HG03565 (cell line): ENCODE measurements at regions not wholly inside any gene's neighbourhood (a gene's known extent, or its start where the extent isn't known, plus 50 kb on each side); places are given as distances from the start of the nearest gene placed in this dataset.
A peak's percentile ranks its signal among the peaks of the same experiment; 100 is the strongest.
"Not testable (repeated sequence)": the region's sequence is repeated elsewhere in the genome, so short reads cannot be mapped to it uniquely, and the experiment has no call there.

ENCODE experiments used
- ATAC-seq: cut with Tn5 transposase; IDR thresholded peaks from one replicate; pipeline ENCODE4 v1.9.1; 2021; ENCODE audit warnings: mild to moderate bottlenecking, moderate library complexity; ENCODE audit not compliant: unreplicated experiment

- ATAC-seq = peak; percentile 32
These were observed 50.8 kb upstream of the CPOX start for GRCh38 chr3:98644168-98644567.

DNA sequence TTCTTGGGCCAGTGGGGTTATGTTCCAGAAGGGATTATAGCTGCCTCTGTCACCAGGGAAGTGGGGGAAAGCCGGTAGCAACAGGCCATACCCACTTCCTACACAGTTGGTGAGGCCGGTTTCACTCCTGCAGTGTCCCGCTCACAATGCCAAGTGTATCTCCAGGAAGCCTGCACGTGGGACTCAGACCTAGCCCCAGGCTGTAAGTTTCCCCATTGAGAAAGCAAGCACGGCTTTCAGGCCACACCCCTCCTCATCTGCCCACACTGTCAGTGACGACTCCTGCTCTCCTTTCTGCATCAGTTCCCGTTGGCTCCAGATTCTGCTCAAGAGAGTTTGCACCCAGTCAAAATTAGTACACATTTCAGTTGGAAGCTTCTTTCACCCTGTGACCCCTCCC, 51.6 kb upstream of the CPOX start:
- ATAC-seq = peak; percentile 52

DNA sequence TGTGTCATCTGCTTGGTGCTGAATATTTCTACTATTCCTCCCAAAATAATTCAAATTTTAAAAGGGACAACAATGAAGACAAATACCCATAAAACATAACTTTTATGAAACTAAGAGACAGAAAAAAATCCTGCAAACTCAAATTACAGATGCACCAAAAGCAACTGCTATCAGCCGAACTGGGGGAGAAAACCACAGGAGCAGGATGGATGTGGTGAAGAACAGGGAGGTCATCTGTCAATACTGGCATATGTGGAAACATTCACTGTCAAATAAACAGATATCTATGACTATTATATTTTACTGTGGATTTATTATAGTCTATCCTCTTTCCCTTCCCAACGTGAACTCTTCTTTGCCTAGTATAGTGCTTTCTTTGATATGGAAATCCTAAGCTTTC, 53.3 kb upstream of the CPOX start:
- no peak for ATAC-seq

DNA sequence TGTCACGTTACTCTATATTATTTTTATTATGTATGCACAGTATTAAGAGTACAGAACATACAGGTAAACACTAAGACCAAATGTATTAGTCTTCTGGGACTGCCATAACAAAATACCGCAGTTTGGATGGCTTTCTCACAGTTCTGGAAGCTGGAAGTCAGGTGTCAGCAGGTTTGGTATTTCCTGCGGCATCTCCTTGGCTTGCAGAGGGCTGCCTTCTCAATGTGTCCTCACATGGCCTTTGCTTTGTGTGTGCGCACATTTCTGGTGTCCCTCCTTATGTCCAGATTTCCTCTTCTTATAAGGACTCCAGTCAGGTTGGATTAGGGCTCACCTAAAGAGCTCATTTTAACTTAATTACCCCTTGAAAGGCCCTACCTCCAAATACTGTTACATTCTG, 53.8 kb upstream of the CPOX start:
- ATAC-seq = no peak

DNA sequence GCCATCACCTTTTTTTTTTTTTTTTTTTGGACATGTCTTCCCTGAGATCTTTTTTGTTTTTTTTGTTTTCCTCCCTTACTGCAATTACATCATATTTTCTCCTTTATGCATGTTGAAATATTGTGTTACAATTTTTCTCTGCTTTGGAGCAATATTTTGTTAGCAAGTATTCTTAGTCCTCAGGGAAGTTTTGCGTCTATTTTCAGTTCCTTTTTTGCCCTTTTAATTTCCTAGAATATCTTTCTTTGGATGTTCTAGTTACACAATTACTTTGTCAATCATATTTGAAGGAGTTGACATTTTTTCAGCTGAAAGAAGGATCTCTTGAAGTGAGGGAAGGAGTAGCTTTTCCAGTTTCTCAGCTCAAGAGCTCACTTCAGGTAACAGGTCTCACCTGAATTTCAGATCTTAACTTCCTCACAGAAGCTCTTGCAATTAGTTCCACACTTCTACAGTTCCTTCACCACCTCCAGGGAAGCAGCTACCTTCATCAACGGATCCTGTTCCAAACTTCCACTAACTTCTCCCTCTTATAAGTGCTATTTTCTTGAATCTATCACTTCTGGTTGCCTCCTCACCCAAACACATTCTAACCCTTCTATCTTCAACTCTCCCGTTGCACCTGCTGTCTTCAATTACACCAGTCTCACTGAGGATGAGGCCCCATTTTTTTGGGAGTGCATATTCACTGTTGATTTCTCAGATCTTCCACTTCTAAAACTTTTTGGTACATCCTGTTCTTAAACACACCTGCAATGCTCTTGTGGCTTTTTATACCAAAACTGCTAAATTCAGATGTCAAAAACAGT, 57.8 kb upstream of the CPOX start:
- no peak for ATAC-seq

DNA sequence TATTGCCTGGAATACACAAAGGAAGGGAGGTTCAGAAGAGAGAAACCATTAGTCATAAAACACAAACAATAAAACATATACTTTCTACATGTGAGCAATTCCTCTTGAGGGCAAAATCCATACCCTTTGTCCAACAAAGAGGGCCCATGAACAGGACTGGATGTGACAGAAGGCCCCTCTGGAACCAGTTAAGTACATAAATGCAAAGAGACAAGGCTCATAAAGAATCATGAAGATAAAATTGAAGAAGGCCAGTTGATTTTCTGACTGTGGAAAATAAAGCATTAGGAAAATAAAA, 58.3 kb upstream of the CPOX start:
- ATAC-seq = no peak

DNA sequence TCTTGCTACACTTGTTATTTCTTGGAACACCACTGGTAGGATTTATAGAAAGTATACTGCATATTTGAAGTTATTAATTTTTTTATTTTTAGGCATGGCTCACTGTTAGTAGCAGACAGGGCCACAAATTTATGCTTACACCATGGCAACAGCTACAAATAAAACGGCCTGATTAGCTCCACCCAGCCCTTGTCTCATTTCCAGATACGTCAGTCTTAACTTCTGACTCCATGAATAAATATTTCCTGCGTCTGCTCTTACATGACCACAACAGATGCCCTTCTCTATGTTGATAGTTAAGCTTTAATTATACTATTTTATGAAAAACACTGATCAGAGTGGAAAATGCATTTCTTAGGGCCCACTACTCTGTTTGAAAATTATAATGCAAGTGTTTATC, 62.3 kb upstream of the CPOX start:
- ATAC-seq = no peak

DNA sequence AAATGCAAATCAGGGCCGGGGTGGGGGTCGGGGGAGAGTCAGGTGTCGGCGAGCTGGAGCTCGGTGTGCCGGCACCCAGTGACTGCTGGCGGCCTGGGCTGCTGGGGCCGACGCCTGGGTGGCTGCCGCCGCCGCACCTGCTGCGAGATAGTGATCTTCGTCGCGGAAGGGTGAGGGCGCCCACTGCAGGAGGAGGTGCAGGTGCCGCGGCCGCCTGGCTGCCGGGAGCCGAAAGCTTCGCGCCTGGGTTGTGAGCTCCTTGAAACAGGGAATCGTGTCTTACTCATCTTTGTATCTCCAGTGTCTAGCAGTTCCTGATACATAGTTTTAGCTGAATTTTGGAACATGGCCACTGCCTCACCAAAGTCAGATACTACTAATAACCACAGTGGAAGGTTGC, 64.0 kb upstream of the CPOX start:
- peak; percentile 87 for ATAC-seq

GRCh38 chr3:98662699-98663098, 69.3 kb upstream of the CPOX start:
- ATAC-seq = no peak

DNA sequence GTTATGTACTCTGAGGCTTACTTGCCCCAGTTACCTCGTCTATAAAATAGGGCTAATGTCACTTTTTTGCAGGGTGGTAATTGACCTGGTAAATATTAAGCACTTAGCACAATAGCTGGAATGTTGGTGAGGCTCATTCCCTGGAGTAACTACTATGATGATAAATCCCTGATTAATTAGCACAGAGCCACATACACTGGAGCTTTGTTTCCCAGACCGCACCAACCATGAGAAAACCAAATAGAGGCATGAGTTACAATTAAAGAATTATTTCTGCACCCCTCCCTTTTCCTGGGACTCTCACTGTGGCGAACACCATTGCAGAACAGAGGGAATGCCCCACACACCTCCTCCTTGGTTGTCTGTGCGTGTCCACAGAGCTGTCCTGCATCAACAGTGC, 76.6 kb upstream of the CPOX start:
- ATAC-seq = no peak

DNA sequence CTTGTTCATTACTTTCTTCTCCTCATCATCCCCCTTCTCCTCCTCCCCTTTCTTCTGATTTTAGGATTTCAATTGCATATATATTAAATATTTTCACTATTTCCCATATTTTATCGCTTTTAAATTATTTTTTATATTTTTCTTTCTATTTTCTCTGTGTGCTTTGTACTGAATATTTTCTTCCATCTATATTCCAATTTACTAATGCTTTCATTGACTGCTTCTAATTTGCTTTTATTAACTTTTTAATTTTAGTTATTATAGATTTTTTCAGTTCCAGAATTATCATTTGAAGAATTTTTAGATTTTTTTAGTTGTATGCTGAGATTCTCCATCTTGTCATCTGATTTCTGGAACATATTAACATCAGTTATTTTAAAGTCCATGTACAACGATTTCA, 83.2 kb upstream of the ST3GAL6 start:
- no peak for ATAC-seq

DNA sequence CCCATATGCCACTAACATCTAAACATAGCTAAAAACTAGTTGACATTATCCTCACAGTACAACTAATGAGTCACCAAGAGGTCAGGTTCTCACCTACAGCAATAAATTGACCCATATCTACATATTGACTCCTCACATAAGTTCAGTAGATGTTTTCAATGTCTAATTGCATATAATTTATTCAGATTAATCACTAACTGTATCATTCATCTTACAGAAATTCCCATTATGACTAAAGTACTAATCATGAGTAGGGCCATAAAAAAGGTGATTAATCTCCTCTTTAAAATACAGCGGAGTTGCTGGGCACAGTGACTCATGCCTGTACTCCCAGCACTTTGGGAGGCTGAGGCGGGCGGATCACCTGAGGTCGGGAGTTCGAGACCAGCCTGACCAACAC, 82.4 kb upstream of the ST3GAL6 start:
- ATAC-seq = no peak

DNA sequence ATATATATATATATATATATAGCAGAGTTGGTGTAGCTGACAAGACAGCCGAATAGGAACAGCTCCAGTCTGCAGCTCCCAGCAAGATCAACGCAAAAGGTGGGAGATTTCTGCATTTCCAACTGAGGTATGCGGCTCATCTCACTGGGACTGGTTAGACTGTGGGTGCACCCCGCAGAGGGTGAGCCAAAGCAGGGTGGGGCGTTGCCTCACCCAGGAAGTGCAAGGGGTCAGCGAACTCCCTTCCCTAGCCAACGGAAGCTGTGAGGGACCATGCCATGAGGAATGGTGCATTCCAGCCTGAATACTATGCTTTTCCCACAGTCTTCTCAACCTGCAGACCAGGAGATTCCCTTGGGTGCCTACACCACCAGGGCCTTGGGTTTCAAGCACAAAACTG, 81.7 kb upstream of the ST3GAL6 start:
- no peak for ATAC-seq

DNA sequence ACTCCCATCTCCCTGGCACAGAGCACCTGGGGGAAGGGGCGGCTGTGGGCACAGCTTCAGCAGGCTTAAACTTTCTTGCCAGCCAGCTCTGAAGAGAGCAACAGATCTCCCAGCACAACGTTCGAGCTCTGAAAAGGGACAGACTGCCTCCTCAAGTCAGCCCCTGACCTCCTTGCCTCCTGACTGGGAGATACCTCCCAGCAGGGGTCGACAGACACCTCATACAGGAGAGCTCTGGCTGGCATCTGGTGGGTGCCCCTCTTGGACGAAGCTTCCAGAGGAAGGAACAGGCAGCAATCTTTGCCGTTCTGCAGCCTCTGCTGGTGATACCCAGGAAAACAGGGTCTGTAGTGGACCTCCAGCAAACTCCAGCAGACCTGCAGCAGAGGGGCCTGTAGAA, 80.7 kb upstream of the ST3GAL6 start:
- ATAC-seq = not testable (repeated sequence)

DNA sequence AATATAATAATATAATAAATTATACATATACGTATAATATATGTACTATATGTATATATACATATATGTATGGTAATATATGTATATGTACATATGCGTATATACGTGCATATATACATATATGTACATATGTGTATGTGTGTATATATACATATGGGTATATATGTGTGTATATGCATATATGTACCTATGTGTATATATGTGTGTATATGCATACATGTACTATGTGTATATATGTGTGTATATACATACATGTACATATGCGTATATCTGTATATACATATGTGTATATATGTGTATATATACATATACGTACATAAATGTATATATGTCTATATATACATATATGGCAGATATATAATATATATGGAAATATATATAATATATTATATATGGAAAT, 74.8 kb upstream of the ST3GAL6 start:
- ATAC-seq = no peak

- ATAC-seq = no peak
These were observed 72.3 kb upstream of the ST3GAL6 start for GRCh38 chr3:98690876-98691275.

DNA sequence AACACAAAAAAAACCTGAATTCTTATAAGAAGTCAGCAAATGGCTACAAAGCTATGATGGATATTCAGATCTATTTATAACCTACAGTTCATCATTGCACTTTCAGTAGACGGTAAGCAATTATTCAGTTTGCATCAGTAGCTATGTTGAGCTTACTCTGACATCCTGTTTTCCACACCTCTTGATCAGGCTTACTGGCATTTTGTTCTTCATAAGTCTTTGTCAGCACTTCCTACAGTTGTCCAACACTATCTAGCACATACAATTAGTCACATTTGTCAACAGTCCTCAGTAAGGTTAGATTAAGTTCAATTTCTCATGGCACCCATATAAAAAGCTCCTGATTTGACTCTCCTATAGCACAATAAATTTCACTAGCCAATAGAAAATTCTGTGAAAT, 71.2 kb upstream of the ST3GAL6 start:
- no peak for ATAC-seq

DNA sequence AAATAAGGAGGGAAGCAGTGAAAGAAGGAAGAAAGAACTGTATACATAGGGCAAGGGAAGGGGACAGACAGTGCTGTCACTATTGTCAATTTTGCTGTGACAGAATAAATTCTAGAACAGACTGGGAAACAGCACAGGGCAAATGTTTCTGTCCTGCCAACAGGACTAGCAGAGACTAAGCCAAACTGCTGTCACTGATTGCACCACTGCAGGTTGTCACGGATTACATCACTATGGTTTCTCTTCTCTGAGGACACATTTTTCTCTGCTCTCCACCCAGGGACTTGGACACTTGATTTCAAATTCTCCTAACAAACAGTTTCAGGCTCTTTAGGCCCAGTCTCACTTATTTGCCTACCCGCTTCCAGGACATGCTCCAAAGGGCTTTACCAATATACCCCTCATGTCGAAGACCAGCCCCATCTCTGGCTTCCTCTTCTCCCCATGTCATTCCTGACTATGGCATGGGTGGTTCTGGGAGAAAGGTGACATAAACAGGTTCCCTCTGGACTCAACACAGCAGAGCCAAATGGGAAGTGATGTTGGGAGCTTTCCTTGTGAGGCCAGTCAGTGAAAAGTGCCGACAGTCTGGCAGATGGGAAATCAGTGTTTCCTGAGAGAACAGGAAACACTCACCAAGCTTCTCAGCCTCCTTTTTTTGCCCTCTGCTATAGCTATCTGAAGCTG, 70.2 kb upstream of the ST3GAL6 start:
- no peak for ATAC-seq

GRCh38 chr3:98695796-98696195, 67.3 kb upstream of the ST3GAL6 start:
- no peak for ATAC-seq

DNA sequence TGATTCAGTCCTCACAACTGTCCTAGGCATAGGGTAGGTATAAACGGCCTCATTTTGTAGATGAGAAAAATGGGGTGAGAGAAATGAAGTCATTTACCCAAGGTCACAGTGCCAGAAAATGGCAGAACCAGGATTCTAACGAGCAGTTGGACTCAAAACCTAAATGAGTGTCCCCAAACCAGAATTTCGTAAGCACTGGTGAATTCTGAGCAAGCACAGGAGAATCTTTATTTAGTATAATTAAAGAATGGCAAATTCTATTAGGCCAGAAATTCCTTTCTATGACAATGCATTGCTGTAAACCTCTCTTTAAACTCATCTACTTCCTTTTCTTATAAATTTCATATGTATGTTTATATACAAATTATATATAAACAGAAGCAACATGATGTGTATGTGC, 66.8 kb upstream of the ST3GAL6 start:
- not testable (repeated sequence) for ATAC-seq

- no peak for ATAC-seq
These were observed 65.9 kb upstream of the ST3GAL6 start for GRCh38 chr3:98697225-98697624.

DNA sequence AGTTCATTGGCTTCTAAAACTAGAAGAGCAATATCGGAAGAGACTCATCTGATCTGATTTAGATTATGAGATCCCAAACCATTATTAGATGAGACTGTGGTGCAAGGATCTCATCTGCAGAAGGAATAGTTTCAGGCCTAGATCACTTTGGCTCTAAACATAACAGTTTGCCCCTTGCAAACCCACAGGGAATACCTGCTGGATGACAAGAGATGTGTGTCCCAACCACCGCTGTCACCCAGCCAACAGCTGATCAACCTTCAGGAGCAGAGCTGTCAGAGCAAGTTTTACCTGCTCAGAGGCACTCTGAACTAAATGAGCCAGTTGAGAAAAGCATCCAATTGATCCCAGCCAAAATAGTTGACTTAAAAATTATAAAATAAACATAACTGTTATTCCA, 64.0 kb upstream of the ST3GAL6 start:
- ATAC-seq = no peak
